HCT116 (cell line): ENCODE measurements at regions not wholly inside any gene's neighbourhood (a gene's known extent, or its start where the extent isn't known, plus 50 kb on each side); places are given as distances from the start of the nearest gene placed in this dataset.

ENCODE experiments used
- CTCF ChIP-seq, 3 experiments: fragments of 200-600 bp in 1 of 3; sonication (generic) in 1 of 3; IDR thresholded peaks in 2 of 3; conservative IDR thresholded peaks in 1 of 3; 2 replicates each; pipeline ENCODE4 v1.5.1; 2012 to 2017; ENCODE audit warnings: low read depth in 2 of 3, low read length in 2 of 3, antibody characterized with exemption in 1 of 3, borderline replicate concordance in 1 of 3, control low read depth in 1 of 3, mild to moderate bottlenecking in 1 of 3, mixed read lengths in 1 of 3, mixed run types in 1 of 3, moderate library complexity in 1 of 3; ENCODE audit not compliant: insufficient read depth in 1 of 3
- EZH2phosphoT487 ChIP-seq: fragments of 200-600 bp; IDR thresholded peaks from 2 replicates; pipeline ENCODE4 v1.6.1; 2018; ENCODE audit warnings: antibody characterized with exemption, borderline replicate concordance
- MAX ChIP-seq: IDR thresholded peaks from 2 replicates; pipeline ENCODE4 v1.6.1; 2012
- POLR2A ChIP-seq: IDR thresholded peaks from 2 replicates; pipeline ENCODE4 v1.7.0; 2011; ENCODE audit warnings: borderline replicate concordance; ENCODE audit not compliant: insufficient read depth, insufficient read length; ENCODE audit errors: extremely low read depth
- SP1 ChIP-seq: IDR thresholded peaks from 2 replicates; pipeline ENCODE4 v1.6.1; 2012; ENCODE audit warnings: low read depth

- TF ChIP-seq SP1 (no peak), EZH2phosphoT487 (no peak), MAX (no peak), CTCF (IDR thresholded peaks at IDR 0.05 in 2 of 3, conservative IDR thresholded peaks at IDR 0.05 in 1 of 3; ENCODE audit: borderline replicate concordance in 1 of 3, insufficient read depth in 1 of 3, low read depth in 2 of 3, low read length in 2 of 3) (no peak), POLR2A (no peak)
These were observed 81.5 kb upstream of the GALNT17 start for GRCh38 chr7:71050492-71050891.
